SK-MEL-5 (cell line): ENCODE measurements at regions not wholly inside any gene's neighbourhood (a gene's known extent, or its start where the extent isn't known, plus 50 kb on each side); places are given as distances from the start of the nearest gene placed in this dataset.
"Not testable (repeated sequence)": the region's sequence is repeated elsewhere in the genome, so short reads cannot be mapped to it uniquely, and the experiment has no call there.

Experiments used
- DNase-seq: peaks from one replicate; pipeline ENCODE4 v3.0.0-alpha.2; 2016; ENCODE audit warnings: low read depth, low spot score
- in situ Hi-C: cut with HindIII; loops from 2 replicates; pipeline ENCODE4 v1.10.0; 2016; ENCODE audit warnings: low sequenced_read_pairs, high pct_unique_total_duplicates, low pct_unique_long_range_greater_than_20kb

- in situ Hi-C loops = no loop called here
- DNase-seq = no peak
Measured at GRCh38 chr5:128826275-128826674, 139.0 kb upstream of the SLC27A6 start.

GRCh38 chr5:128836571-128836970 lies 128.7 kb upstream of the SLC27A6 start:
- in situ Hi-C loops = no loop called here
- no peak for DNase-seq

- in situ Hi-C loops = no loop called here
- no peak for DNase-seq
Measured at GRCh38 chr5:128838623-128839022, 126.7 kb upstream of the SLC27A6 start.

- DNase-seq = no peak
- in situ Hi-C loops = no loop called here
Measured at GRCh38 chr5:128842241-128842640, 123.0 kb upstream of the SLC27A6 start.

- in situ Hi-C loops = no loop called here
- DNase-seq = peak; percentile 49
Measured at GRCh38 chr5:128844354-128844923, 120.8 kb upstream of the SLC27A6 start.

GRCh38 chr5:128850049-128850448 lies 115.2 kb upstream of the SLC27A6 start:
- in situ Hi-C loops = no loop called here
- DNase-seq = no peak

- no peak for DNase-seq
- in situ Hi-C loops = no loop called here
Measured at GRCh38 chr5:128854931-128855330, 110.4 kb upstream of the SLC27A6 start.

GRCh38 chr5:128857076-128857677 lies 108.1 kb upstream of the SLC27A6 start:
- in situ Hi-C loops = no loop called here

GRCh38 chr5:128858995-128859394 lies 106.3 kb upstream of the SLC27A6 start:
- DNase-seq = no peak
- in situ Hi-C loops = no loop called here

More at GRCh38 chr5:128857076-128857677, 108.1 kb upstream of the SLC27A6 start:
- no peak for DNase-seq

- DNase-seq, in situ Hi-C loops: not testable (repeated sequence)
Measured at GRCh38 chr5:128861155-128861554, 104.1 kb upstream of the SLC27A6 start.

GRCh38 chr5:128869970-128870369 lies 95.3 kb upstream of the SLC27A6 start:
- DNase-seq = no peak
- in situ Hi-C loops = no loop called here

GRCh38 chr5:128870373-128870772 lies 94.9 kb upstream of the SLC27A6 start:
- in situ Hi-C loops = no loop called here
- no peak for DNase-seq

- in situ Hi-C loops = no loop called here
Measured at GRCh38 chr5:128870923-128871322, 94.4 kb upstream of the SLC27A6 start.

GRCh38 chr5:128876569-128877382 lies 88.5 kb upstream of the SLC27A6 start:
- in situ Hi-C loops = no loop called here
- DNase-seq = no peak

More at GRCh38 chr5:128870923-128871322, 94.4 kb upstream of the SLC27A6 start:
- DNase-seq = no peak

GRCh38 chr5:128877476-128877875 lies 87.8 kb upstream of the SLC27A6 start:
- DNase-seq = no peak
- in situ Hi-C loops = no loop called here

- no peak for DNase-seq
Measured at GRCh38 chr5:128881502-128882018, 83.7 kb upstream of the SLC27A6 start.

GRCh38 chr5:128885649-128886255 lies 79.5 kb upstream of the SLC27A6 start:
- in situ Hi-C loops = no loop called here
- no peak for DNase-seq

More at GRCh38 chr5:128881502-128882018, 83.7 kb upstream of the SLC27A6 start:
- in situ Hi-C loops = no loop called here

GRCh38 chr5:128895122-128895521 lies 70.2 kb upstream of the SLC27A6 start:
- DNase-seq = no peak
- in situ Hi-C loops = no loop called here
